NT2/D1 (cell line): ENCODE measurements at regions not wholly inside any gene's neighbourhood (a gene's known extent, or its start where the extent isn't known, plus 50 kb on each side); places are given as distances from the start of the nearest gene placed in this dataset.

Experiments
- YY1 ChIP-seq: IDR thresholded peaks from 2 replicates; pipeline ENCODE4 v1.6.1; 2011; ENCODE audit not compliant: insufficient read length, insufficient read depth
- ZNF274 ChIP-seq: IDR thresholded peaks from 2 replicates; pipeline ENCODE4 v1.6.1; 2011; ENCODE audit warnings: mild to moderate bottlenecking, low read depth, low read length

- TF ChIP-seq YY1 (no peak), ZNF274 (no peak)
Measured at GRCh38 chr5:121239951-121240350, 611.7 kb upstream of the FTMT start.
